ENCODE measurements at regions not wholly inside any gene's neighbourhood (a gene's known extent, or its start where the extent isn't known, plus 50 kb on each side); places are given as distances from the start of the nearest gene placed in this dataset.

DNA sequence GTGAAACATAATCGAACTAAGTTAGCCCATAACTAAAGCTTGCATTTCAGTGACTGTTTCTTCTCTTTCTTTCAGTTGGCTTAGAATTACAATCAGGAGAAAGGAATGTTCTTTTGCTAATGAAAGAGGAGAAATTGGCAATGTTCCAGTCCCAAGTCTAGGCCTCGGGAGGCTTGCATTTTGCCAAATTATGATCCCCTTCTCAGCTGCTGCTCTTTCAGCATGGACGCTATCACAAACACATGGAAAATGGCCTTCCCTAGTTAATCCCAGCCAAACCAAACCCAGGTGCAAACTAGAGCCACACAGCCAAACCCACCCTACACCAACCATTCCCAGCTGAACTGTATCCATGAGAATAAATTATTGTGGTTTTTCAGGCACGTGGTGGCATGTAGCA is 605.2 kb upstream of the LRRTM4 start:
- TF ChIP-seq, protein P1, sequence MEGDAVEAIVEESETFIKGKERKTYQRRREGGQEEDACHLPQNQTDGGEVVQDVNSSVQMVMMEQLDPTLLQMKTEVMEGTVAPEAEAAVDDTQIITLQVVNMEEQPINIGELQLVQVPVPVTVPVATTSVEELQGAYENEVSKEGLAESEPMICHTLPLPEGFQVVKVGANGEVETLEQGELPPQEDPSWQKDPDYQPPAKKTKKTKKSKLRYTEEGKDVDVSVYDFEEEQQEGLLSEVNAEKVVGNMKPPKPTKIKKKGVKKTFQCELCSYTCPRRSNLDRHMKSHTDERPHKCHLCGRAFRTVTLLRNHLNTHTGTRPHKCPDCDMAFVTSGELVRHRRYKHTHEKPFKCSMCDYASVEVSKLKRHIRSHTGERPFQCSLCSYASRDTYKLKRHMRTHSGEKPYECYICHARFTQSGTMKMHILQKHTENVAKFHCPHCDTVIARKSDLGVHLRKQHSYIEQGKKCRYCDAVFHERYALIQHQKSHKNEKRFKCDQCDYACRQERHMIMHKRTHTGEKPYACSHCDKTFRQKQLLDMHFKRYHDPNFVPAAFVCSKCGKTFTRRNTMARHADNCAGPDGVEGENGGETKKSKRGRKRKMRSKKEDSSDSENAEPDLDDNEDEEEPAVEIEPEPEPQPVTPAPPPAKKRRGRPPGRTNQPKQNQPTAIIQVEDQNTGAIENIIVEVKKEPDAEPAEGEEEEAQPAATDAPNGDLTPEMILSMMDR (IDR thresholded peaks at IDR 0.05; ENCODE audit: control extremely low read depth, extremely low read depth), result no peak
- ATAC-seq (ENCODE audit: insufficient read depth, low FRiP score) (no peak), DNase-seq (peak in 2 of 3 donors; percentile 34 to 38)
- no peak overlapping the region for H3K4me3 ChIP-seq
- no peak overlapping the region for H3K9ac ChIP-seq (ENCODE audit: insufficient read depth in 1 of 2, low read length in 2 of 2)
- no peaks in the 10 kb centered on the region for H3K27me3 ChIP-seq (ENCODE audit: control insufficient read depth in 3 of 3, insufficient read depth in 3 of 3, low read length in 2 of 3)
- H3K27ac ChIP-seq (ENCODE audit: low read depth in 1 of 2, low read length in 1 of 2), result no peak overlapping the region
- no peaks in the 10 kb centered on the region for H3K9me3 ChIP-seq (ENCODE audit: control insufficient read depth in 4 of 4, insufficient read depth in 3 of 4, low read length in 3 of 4)
- WGBS, 2 donors, result 58 to 72% methylated on average over 4 of the region's 4 CpGs
- no peaks in the 10 kb centered on the region for H3K36me3 ChIP-seq (ENCODE audit: control insufficient read depth in 4 of 4, insufficient read depth in 4 of 4, low read length in 4 of 4)
- no peaks in the 10 kb centered on the region for H3K4me1 ChIP-seq (ENCODE audit: control insufficient read depth in 5 of 5, insufficient read depth in 5 of 5, low read length in 5 of 5)

DNA sequence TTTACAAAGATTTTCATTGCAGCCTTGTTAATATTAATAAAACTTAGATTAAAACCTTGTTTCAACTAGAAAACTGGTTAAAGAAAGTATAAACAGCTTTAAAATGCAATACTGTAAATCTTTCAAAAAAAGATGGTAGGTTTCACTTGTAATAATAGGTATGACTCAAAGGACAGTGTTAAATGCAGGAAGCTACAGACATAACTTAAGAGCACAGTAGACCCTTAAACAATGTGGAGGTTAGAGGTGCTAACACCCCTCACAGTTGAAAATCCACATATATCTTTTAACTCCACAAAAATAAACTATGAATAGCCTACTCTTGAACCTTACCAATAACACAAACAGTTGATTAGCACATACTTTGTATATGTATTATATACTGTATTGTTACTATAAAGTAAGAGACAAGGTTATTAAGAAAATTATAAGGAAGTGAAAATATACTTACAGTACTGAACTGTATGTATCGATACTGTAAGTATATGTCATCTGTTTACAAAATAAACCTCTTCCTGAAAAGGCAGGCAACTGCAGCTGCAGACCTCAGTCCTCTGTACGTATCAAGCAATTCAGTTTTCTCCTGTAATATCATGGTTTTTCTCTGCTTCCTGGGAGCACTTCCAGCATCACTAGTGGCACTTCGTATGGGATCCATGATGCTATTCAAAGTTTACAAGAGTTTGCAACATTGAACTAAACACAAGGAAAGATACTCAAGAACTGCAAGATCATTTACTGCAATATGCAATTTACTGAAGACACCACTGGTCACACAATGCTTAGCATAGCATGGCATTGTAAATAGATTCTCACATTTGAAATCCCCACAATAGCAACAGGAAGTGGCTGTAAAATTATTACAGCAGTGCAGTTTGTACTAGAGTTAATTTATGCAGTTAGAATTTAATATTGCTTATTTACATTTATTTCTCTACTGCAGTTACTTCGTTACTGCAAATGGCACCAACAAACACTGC is 610.5 kb upstream of the LRRTM4 start:
- no peak overlapping the region for H3K4me3 ChIP-seq
- no peak overlapping the region for H3K9ac ChIP-seq (ENCODE audit: insufficient read depth in 1 of 2, low read length in 2 of 2)
- H3K4me1 ChIP-seq (ENCODE audit: control insufficient read depth in 5 of 5, insufficient read depth in 5 of 5, low read length in 5 of 5), result no peaks in the 10 kb centered on the region
- 68 to 74% methylated on average over 4 of the region's 4 CpGs for WGBS, 2 donors
- no peak overlapping the region for H3K27ac ChIP-seq (ENCODE audit: low read depth in 1 of 2, low read length in 1 of 2)
- no peak for DNase-seq
- no peak for ATAC-seq (ENCODE audit: insufficient read depth, low FRiP score)
- H3K9me3 ChIP-seq (ENCODE audit: control insufficient read depth in 4 of 4, insufficient read depth in 3 of 4, low read length in 3 of 4), result peaks cover 0 to 2% (median 0%) of the 10 kb centered on the region in 4 donors
- no peaks in the 10 kb centered on the region for H3K36me3 ChIP-seq (ENCODE audit: control insufficient read depth in 4 of 4, insufficient read depth in 4 of 4, low read length in 4 of 4)
- H3K27me3 ChIP-seq (ENCODE audit: control insufficient read depth in 3 of 3, insufficient read depth in 3 of 3, low read length in 2 of 3), result no peaks in the 10 kb centered on the region
- TF ChIP-seq, protein P1 (IDR thresholded peaks at IDR 0.05; ENCODE audit: control extremely low read depth, extremely low read depth), result no peak

DNA sequence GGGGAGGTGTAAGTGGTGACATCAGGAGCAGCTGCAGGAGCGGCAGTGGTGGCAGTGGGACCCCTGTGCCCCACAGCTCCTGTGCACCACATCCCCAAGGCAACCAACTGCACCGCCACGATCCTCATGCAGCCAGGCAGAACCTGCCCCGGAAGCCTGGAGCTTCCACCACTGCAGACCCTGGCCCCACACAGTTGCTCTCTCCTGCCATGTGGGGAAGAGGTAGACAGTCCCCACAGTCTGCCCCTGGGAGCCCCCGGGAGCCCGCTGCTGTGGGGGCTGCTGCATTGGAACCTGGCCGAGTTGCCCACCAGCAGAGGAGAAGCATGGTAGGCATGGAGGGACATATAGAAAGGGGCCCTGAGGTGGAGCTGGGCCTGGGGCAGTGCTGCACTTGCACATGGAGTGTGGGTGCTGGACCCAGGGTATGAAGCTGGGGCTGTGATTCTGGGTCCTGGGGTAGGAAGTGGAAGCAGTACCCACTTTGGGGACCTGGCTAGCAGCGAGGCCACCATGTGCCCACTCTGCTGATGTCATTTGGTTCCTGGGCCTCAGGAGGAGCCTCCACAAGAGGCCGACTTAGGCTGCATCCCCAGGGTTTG is 623.3 kb upstream of the LRRTM4 start:
- H3K27ac ChIP-seq (ENCODE audit: low read depth in 1 of 2, low read length in 1 of 2), result no peak overlapping the region
- no peak overlapping the region for H3K9ac ChIP-seq (ENCODE audit: insufficient read depth in 1 of 2, low read length in 2 of 2)
- ATAC-seq (ENCODE audit: insufficient read depth, low FRiP score) (no peak), DNase-seq (no peak)
- H3K27me3 ChIP-seq (ENCODE audit: control insufficient read depth in 3 of 3, insufficient read depth in 3 of 3, low read length in 2 of 3), result no peaks in the 10 kb centered on the region
- 89 to 93% methylated on average over 9 of the region's 9 CpGs for WGBS, 2 donors
- no peaks in the 10 kb centered on the region for H3K4me1 ChIP-seq (ENCODE audit: control insufficient read depth in 5 of 5, insufficient read depth in 5 of 5, low read length in 5 of 5)
- no peaks in the 10 kb centered on the region for H3K9me3 ChIP-seq (ENCODE audit: control insufficient read depth in 4 of 4, insufficient read depth in 3 of 4, low read length in 3 of 4)
- H3K36me3 ChIP-seq (ENCODE audit: control insufficient read depth in 4 of 4, insufficient read depth in 4 of 4, low read length in 4 of 4), result no peaks in the 10 kb centered on the region
- no peak overlapping the region for H3K4me3 ChIP-seq
- TF ChIP-seq, protein P1 (IDR thresholded peaks at IDR 0.05; ENCODE audit: control extremely low read depth, extremely low read depth), result no peak

Data from lung (tissue), 11 donors.